OCI-LY7 (cell line): ENCODE measurements at regions not wholly inside any gene's neighbourhood (a gene's known extent, or its start where the extent isn't known, plus 50 kb on each side); places are given as distances from the start of the nearest gene placed in this dataset.

Experiments
- BruUV-seq: library from RNA; stranded (reverse); fragments of 400-500 nt; replicated peaks from 2 replicates; lab custom pipeline; 2021; lab: Mats Ljungman, UMichigan
- CTCF ChIA-PET: fragments of 300-600 bp; sonication (Branson Sonifier 250); formaldehyde crosslinking; loops from one replicate; lab custom pipeline; 2022; ENCODE audit warnings: antibody characterized with exemption; ENCODE audit not compliant: unreplicated experiment; lab: Charles Lee
- POLR2A ChIA-PET: fragments of 300-600 bp; sonication (Branson Sonifier 250); formaldehyde crosslinking; loops from one replicate; lab custom pipeline; 2022; ENCODE audit warnings: antibody characterized with exemption; lab: Charles Lee
- DNase-seq: peaks from one replicate; pipeline ENCODE4 v3.0.0-alpha.2; 2015; ENCODE audit warnings: low spot score
- H2AFZ ChIP-seq: fragments of 200-600 bp; sonication (generic), shearing (Covaris generic); 2 replicates; pipeline ENCODE4 v1.6.1; 2014; ENCODE audit warnings: mild to moderate bottlenecking, antibody characterized with exemption, low read length, moderate library complexity
- H3K27ac ChIP-seq: fragments of 200-600 bp; sonication (generic); 2 replicates; pipeline ENCODE4 v1.5.1; 2014; ENCODE audit warnings: mixed run types, low read depth, mild to moderate bottlenecking, moderate library complexity, low read length, inconsistent platforms; ENCODE audit not compliant: poor library complexity, severe bottlenecking
- H3K36me3 ChIP-seq: fragments of 200-600 bp; sonication (generic); 2 replicates; pipeline ENCODE4 v1.6.1; 2014; ENCODE audit warnings: mild to moderate bottlenecking, antibody characterized with exemption, low read length, moderate library complexity, mixed read lengths; ENCODE audit not compliant: insufficient read depth
- H3K4me1 ChIP-seq: fragments of 200-600 bp; sonication (generic); 2 replicates; pipeline ENCODE4 v1.5.1; 2014; ENCODE audit warnings: mild to moderate bottlenecking, low read length; ENCODE audit not compliant: insufficient read depth, poor library complexity, severe bottlenecking
- H3K4me2 ChIP-seq: fragments of 200-600 bp; sonication (generic); 2 replicates; pipeline ENCODE4 v1.6.1; 2014; ENCODE audit warnings: mild to moderate bottlenecking, low read length
- H3K4me3 ChIP-seq: fragments of 200-600 bp; sonication (generic); 2 replicates; pipeline ENCODE4 v1.5.1; 2014; ENCODE audit warnings: mild to moderate bottlenecking, low read depth, low read length; ENCODE audit not compliant: poor library complexity, severe bottlenecking
- H3K79me2 ChIP-seq: fragments of 200-600 bp; sonication (generic); 2 replicates; pipeline ENCODE4 v1.6.1; 2016; ENCODE audit warnings: low read depth, mild to moderate bottlenecking, low read length, moderate library complexity, mixed read lengths; ENCODE audit not compliant: insufficient read depth
- H3K9me2 ChIP-seq: fragments of 200-600 bp; sonication (generic); 2 replicates; pipeline ENCODE4 v1.6.1; 2016; ENCODE audit warnings: mild to moderate bottlenecking, low read length, mixed read lengths; ENCODE audit not compliant: insufficient read depth
- H3K9me3 ChIP-seq: fragments of 200-600 bp; sonication (generic); 2 replicates; pipeline ENCODE4 v1.6.1; 2014; ENCODE audit warnings: mild to moderate bottlenecking, mixed run types, low read length, mixed read lengths
- H4K20me1 ChIP-seq: fragments of 200-600 bp; sonication (generic); 2 replicates; pipeline ENCODE4 v1.6.1; 2014; ENCODE audit warnings: mild to moderate bottlenecking, antibody characterized with exemption, low read length, moderate library complexity, mixed read lengths; ENCODE audit not compliant: insufficient read depth
- EZH2phosphoT487 ChIP-seq: fragments of 200-600 bp; sonication (generic); IDR thresholded peaks from 2 replicates; pipeline ENCODE4 v1.6.1; 2018; ENCODE audit warnings: low read depth, borderline replicate concordance, mild to moderate bottlenecking, mixed run types, antibody characterized with exemption, low read length, moderate library complexity, mixed read lengths
- intact Hi-C: fragments of 100-400 bp; cut with micrococcal nuclease; formaldehyde crosslinking; loops from one replicate; pipeline ENCODE4 v1.10.0; 2022; ENCODE audit not compliant: unreplicated experiment
- TF ChIP-seq, protein P1 (sequence below): fragments of 200-600 bp; sonication (generic); conservative IDR thresholded peaks from 2 replicates; pipeline ENCODE4 v1.5.1; 2014; ENCODE audit warnings: mild to moderate bottlenecking, antibody characterized with exemption, low read length, moderate library complexity, mixed read lengths

DNA sequence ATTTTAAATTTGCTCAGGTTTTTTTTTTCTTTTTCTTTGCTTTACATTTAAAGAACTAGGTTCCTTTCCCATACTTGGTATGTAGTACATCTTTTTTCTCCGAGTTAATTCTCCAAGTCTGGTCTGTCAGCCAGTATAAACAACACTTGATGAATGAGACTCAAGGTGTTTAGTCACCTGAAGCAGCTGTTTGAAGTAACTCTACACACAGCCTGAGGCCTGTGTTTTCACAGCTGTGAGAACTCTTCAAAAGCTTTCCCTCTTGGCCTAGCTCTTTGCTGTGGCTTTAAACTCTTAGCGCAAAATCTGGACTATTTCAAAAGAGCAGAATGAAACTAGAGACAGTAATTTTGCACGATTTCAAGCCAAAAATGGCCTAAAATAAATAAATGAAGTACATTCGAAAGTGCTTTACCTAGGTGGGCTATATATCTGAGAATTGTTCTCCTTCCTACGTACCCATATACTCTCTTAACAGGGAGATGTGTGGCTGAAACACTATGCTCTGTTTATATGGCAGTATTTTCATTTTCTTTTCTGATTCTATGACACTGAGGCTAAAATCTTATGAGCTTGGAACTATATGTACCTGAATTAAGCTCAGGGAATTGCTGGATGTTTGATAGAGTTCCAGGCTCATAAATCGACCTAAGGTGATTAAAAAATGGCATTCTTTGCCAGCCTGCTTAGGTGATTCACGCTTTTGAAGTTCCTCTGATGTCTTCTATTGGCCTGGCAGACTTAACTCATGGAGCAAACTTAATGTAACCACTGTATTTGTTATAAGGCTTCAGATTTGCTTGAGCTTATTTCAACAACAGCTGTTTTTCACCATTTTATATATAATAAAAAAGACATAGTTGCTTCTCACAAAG lies 1044.1 kb upstream of the ZEB2 start:
- Histone ChIP-seq H3K79me2 (no peaks in the 10 kb centered on the region), H2AFZ (no peak overlapping the region), H3K4me1 (no peaks in the 10 kb centered on the region), H3K27ac (no peak overlapping the region), H4K20me1 (no peaks in the 10 kb centered on the region), H3K36me3 (no peaks in the 10 kb centered on the region), H3K9me3 (no peaks in the 10 kb centered on the region), H3K4me3 (no peak overlapping the region), H3K9me2 (no peaks in the 10 kb centered on the region), H3K4me2 (no peak overlapping the region)
- TF ChIP-seq, protein P1, sequence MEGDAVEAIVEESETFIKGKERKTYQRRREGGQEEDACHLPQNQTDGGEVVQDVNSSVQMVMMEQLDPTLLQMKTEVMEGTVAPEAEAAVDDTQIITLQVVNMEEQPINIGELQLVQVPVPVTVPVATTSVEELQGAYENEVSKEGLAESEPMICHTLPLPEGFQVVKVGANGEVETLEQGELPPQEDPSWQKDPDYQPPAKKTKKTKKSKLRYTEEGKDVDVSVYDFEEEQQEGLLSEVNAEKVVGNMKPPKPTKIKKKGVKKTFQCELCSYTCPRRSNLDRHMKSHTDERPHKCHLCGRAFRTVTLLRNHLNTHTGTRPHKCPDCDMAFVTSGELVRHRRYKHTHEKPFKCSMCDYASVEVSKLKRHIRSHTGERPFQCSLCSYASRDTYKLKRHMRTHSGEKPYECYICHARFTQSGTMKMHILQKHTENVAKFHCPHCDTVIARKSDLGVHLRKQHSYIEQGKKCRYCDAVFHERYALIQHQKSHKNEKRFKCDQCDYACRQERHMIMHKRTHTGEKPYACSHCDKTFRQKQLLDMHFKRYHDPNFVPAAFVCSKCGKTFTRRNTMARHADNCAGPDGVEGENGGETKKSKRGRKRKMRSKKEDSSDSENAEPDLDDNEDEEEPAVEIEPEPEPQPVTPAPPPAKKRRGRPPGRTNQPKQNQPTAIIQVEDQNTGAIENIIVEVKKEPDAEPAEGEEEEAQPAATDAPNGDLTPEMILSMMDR: no peak
- TF ChIP-seq EZH2phosphoT487: no peak
- no peak for DNase-seq
- CTCF ChIA-PET: interaction anchor here (0.5 kb wide), 1 partner anchor 225 kb away, joined by 3 read pairs; no protein-coding TSS in a partner anchor
- no TSS peak for BruUV-seq
- intact Hi-C loops: no loop called here
- POLR2A ChIA-PET: interaction anchor here (0.6 to 1.6 kb wide), 7 partner anchors 9 to 532 kb away, joined by 3 to 4 read pairs (median 3); no protein-coding TSS in a partner anchor

DNA sequence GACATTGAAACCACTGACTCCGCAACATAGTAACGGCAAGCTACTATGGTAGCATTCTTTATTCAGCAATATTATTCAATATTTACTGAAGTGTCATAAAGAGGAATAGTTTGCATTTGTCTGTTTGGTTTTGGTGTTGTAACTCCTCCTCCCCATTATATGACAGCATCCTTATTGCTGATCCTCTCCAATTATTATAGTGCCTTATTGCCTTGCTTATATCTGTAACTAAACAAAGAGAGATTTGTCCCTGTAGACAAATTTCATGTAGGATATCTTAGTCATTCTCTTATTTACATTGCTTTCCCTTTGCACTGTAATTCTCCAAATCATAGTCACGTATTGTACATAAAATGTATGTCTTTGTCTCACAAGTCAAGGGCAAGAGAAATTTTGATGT lies 1041.2 kb upstream of the ZEB2 start:
- DNase-seq: no peak
- ChIA-PET CTCF (no interaction called here), POLR2A (interaction anchor here (0.8 to 1.7 kb wide), 2 partner anchors 15 to 24 kb away, joined by 4 to 6 read pairs; no protein-coding TSS in a partner anchor)
- Histone ChIP-seq H3K27ac (no peak overlapping the region), H3K4me1 (no peaks in the 10 kb centered on the region), H3K4me3 (no peak overlapping the region), H4K20me1 (no peaks in the 10 kb centered on the region), H2AFZ (no peak overlapping the region), H3K9me3 (no peaks in the 10 kb centered on the region), H3K4me2 (no peak overlapping the region), H3K36me3 (no peaks in the 10 kb centered on the region), H3K79me2 (no peaks in the 10 kb centered on the region), H3K9me2 (no peaks in the 10 kb centered on the region)
- intact Hi-C loops: no loop called here
- TF ChIP-seq EZH2phosphoT487: no peak
- TF ChIP-seq, protein P1: no peak
- no TSS peak for BruUV-seq
